Testis (tissue), 2 donors: ENCODE measurements at regions not wholly inside any gene's neighbourhood (a gene's known extent, or its start where the extent isn't known, plus 50 kb on each side); places are given as distances from the start of the nearest gene placed in this dataset.

Source experiments
- DNase-seq: peaks from one replicate; pipeline ENCODE4 v3.0.0-alpha.2; 2019
- H3K27ac ChIP-seq, 2 donors: fragments of 200-600 bp; sonication (generic); one replicate each; pipeline ENCODE4 v1.5.1; 2019
- H3K27me3 ChIP-seq: fragments of 200-600 bp; sonication (generic); one replicate; pipeline ENCODE4 v1.5.1; 2019
- H3K36me3 ChIP-seq: fragments of 200-600 bp; sonication (generic); one replicate; pipeline ENCODE4 v1.5.1; 2017; ENCODE audit warnings: low read depth; ENCODE audit errors: missing control alignments
- H3K4me1 ChIP-seq: fragments of 200-600 bp; sonication (generic); one replicate; pipeline ENCODE4 v1.5.1; 2019
- H3K4me3 ChIP-seq, 2 donors: fragments of 200-600 bp; sonication (generic); one replicate each; pipeline ENCODE4 v1.5.1; 2017 to 2019
- H3K9me3 ChIP-seq: fragments of 200-600 bp; sonication (generic); one replicate; pipeline ENCODE4 v1.5.1; 2017
- CTCF ChIP-seq, 3 experiments: fragments of 450-650 bp in 2 of 3; fragments of 200-600 bp in 1 of 3; sonication (generic) in 1 of 3; IDR thresholded peaks; one replicate each; pipeline ENCODE4 v1.5.1; 2016 to 2019; ENCODE audit warnings: antibody characterized with exemption in 3 of 3, mild to moderate bottlenecking in 2 of 3, moderate library complexity in 1 of 3
- POLR2A ChIP-seq: fragments of 450-650 bp; IDR thresholded peaks from one replicate; pipeline ENCODE4 v1.6.1; 2017; ENCODE audit warnings: antibody characterized with exemption, mild to moderate bottlenecking, moderate library complexity
- WGBS, 2 donors: methylation state at CpG; one replicate each; pipeline ENCODE4 v1.1.5; 2018; 5-methylcytosine and 5-hydroxymethylcytosine counted together
- intact Hi-C: fragments of 100-400 bp; cut with DNase I; formaldehyde crosslinking; loops from one replicate; pipeline ENCODE4 v1.15.1; 2023; ENCODE audit warnings: low total_unique reads

GRCh38 chr18:10242936-10243680, 211.3 kb upstream of the APCDD1 start:
- H3K36me3 ChIP-seq, result no peaks in the 10 kb centered on the region
- H3K4me3 ChIP-seq, result no peak overlapping the region
- peaks cover 19% of the 10 kb centered on the region for H3K4me1 ChIP-seq
- no peak for DNase-seq
- H3K27ac ChIP-seq, result no peak overlapping the region
- no peaks in the 10 kb centered on the region for H3K27me3 ChIP-seq
- TF ChIP-seq CTCF (IDR thresholded peaks at IDR 0.05) (no peak), POLR2A (no peak)
- 66 to 79% methylated on average over 7 of the region's 7 CpGs for WGBS, 2 donors
- H3K9me3 ChIP-seq, result no peaks in the 10 kb centered on the region
- intact Hi-C loops, result no loop called here

- H3K9me3 ChIP-seq, result no peaks in the 10 kb centered on the region
- H3K4me1 ChIP-seq, result peaks cover 13% of the 10 kb centered on the region
- H3K4me3 ChIP-seq, result no peak overlapping the region
- DNase-seq, result no peak
- no peak overlapping the region for H3K27ac ChIP-seq
- no peak for TF ChIP-seq CTCF (IDR thresholded peaks at IDR 0.05)
- no peak for TF ChIP-seq POLR2A
- WGBS, 2 donors, result 93% methylated on average over 8 of the region's 8 CpGs
- H3K36me3 ChIP-seq, result no peaks in the 10 kb centered on the region
- H3K27me3 ChIP-seq, result no peaks in the 10 kb centered on the region
- intact Hi-C loops, result no loop called here
These were observed 210.1 kb upstream of the APCDD1 start for GRCh38 chr18:10244341-10244740.

GRCh38 chr18:10245031-10245845, 209.2 kb upstream of the APCDD1 start:
- Histone ChIP-seq H3K4me1 (peaks cover 13% of the 10 kb centered on the region), H3K9me3 (no peaks in the 10 kb centered on the region), H3K27me3 (no peaks in the 10 kb centered on the region), H3K36me3 (no peaks in the 10 kb centered on the region), H3K4me3 (no peak overlapping the region), H3K27ac (no peak overlapping the region)
- WGBS, 2 donors, result 76 to 79% methylated on average over 11 of the region's 11 CpGs
- no peak for DNase-seq
- TF ChIP-seq POLR2A (no peak), CTCF (IDR thresholded peaks at IDR 0.05) (no peak)
- intact Hi-C loops, result no loop called here

GRCh38 chr18:10245846-10246175, 208.6 kb upstream of the APCDD1 start:
- no peaks in the 10 kb centered on the region for H3K36me3 ChIP-seq
- 80 to 83% methylated on average over 5 to 6 of the region's 6 CpGs for WGBS, 2 donors
- H3K9me3 ChIP-seq, result no peaks in the 10 kb centered on the region
- no peaks in the 10 kb centered on the region for H3K27me3 ChIP-seq
- H3K4me3 ChIP-seq, result no peak overlapping the region
- peaks cover 13% of the 10 kb centered on the region for H3K4me1 ChIP-seq
- intact Hi-C loops, result no loop called here
- TF ChIP-seq POLR2A (no peak), CTCF (IDR thresholded peaks at IDR 0.05) (no peak)
- H3K27ac ChIP-seq, result no peak overlapping the region
- DNase-seq, result no peak
